ENCODE measurements at regions not wholly inside any gene's neighbourhood (a gene's known extent, or its start where the extent isn't known, plus 50 kb on each side); places are given as distances from the start of the nearest gene placed in this dataset.

GRCh38 chr1:218525451-218526197 is 180.5 kb downstream of the TGFB2 start:
- no peak for TF ChIP-seq Cebpa-rat (IDR thresholded peaks at IDR 0.05)
- H3K27me3 ChIP-seq, result no peaks in the 10 kb centered on the region
- H4K20me1 ChIP-seq, result no peaks in the 10 kb centered on the region
- H3K4me1 ChIP-seq, result no peaks in the 10 kb centered on the region
- H3K9me3 ChIP-seq, result no peaks in the 10 kb centered on the region
- H3K4me2 ChIP-seq, result no peak overlapping the region
- H3K4me3 ChIP-seq, result no peak overlapping the region
- H3K36me3 ChIP-seq, result no peaks in the 10 kb centered on the region
- no peak overlapping the region for H3K9ac ChIP-seq
- H3K27ac ChIP-seq, result no peak overlapping the region

- H4K20me1 ChIP-seq, result no peaks in the 10 kb centered on the region
- no peak overlapping the region for H3K4me2 ChIP-seq
- no peaks in the 10 kb centered on the region for H3K9me3 ChIP-seq
- no peaks in the 10 kb centered on the region for H3K36me3 ChIP-seq
- H3K27me3 ChIP-seq, result no peaks in the 10 kb centered on the region
- H3K4me3 ChIP-seq, result no peak overlapping the region
- H3K4me1 ChIP-seq, result no peaks in the 10 kb centered on the region
- no peak overlapping the region for H3K9ac ChIP-seq
- TF ChIP-seq Cebpa-rat (IDR thresholded peaks at IDR 0.05), result no peak
- H3K27ac ChIP-seq, result no peak overlapping the region
These were observed 181.1 kb downstream of the TGFB2 start for GRCh38 chr1:218526198-218526580.

GRCh38 chr1:218527737-218528136 is 182.6 kb downstream of the TGFB2 start:
- Histone ChIP-seq H3K4me3 (no peak overlapping the region), H3K4me1 (no peaks in the 10 kb centered on the region), H3K9ac (no peak overlapping the region), H3K9me3 (no peaks in the 10 kb centered on the region), H4K20me1 (no peaks in the 10 kb centered on the region), H3K27ac (no peak overlapping the region), H3K4me2 (no peak overlapping the region), H3K27me3 (no peaks in the 10 kb centered on the region), H3K36me3 (no peaks in the 10 kb centered on the region)
- no peak for TF ChIP-seq Cebpa-rat (IDR thresholded peaks at IDR 0.05)

- H3K4me1 ChIP-seq, result no peaks in the 10 kb centered on the region
- no peaks in the 10 kb centered on the region for H3K9me3 ChIP-seq
- H4K20me1 ChIP-seq, result no peaks in the 10 kb centered on the region
- no peak overlapping the region for H3K9ac ChIP-seq
- H3K4me3 ChIP-seq, result no peak overlapping the region
- no peaks in the 10 kb centered on the region for H3K27me3 ChIP-seq
- no peaks in the 10 kb centered on the region for H3K36me3 ChIP-seq
- no peak overlapping the region for H3K4me2 ChIP-seq
- TF ChIP-seq Cebpa-rat (IDR thresholded peaks at IDR 0.05), result no peak
- no peak overlapping the region for H3K27ac ChIP-seq
These were observed 184.6 kb downstream of the TGFB2 start for GRCh38 chr1:218529646-218530300.

- H4K20me1 ChIP-seq, result no peaks in the 10 kb centered on the region
- no peaks in the 10 kb centered on the region for H3K9me3 ChIP-seq
- no peak overlapping the region for H3K9ac ChIP-seq
- H3K4me1 ChIP-seq, result no peaks in the 10 kb centered on the region
- no peak for TF ChIP-seq Cebpa-rat (IDR thresholded peaks at IDR 0.05)
- no peaks in the 10 kb centered on the region for H3K36me3 ChIP-seq
- no peaks in the 10 kb centered on the region for H3K27me3 ChIP-seq
- no peak overlapping the region for H3K27ac ChIP-seq
- no peak overlapping the region for H3K4me2 ChIP-seq
- H3K4me3 ChIP-seq, result no peak overlapping the region
These were observed 186.8 kb downstream of the TGFB2 start for GRCh38 chr1:218531936-218532335.

GRCh38 chr1:218536296-218536986 is 191.3 kb downstream of the TGFB2 start:
- no peak overlapping the region for H3K4me3 ChIP-seq
- TF ChIP-seq Cebpa-rat (IDR thresholded peaks at IDR 0.05), result no peak
- H3K9ac ChIP-seq, result no peak overlapping the region
- no peaks in the 10 kb centered on the region for H3K36me3 ChIP-seq
- H3K4me1 ChIP-seq, result no peaks in the 10 kb centered on the region
- no peaks in the 10 kb centered on the region for H3K27me3 ChIP-seq
- H3K9me3 ChIP-seq, result no peaks in the 10 kb centered on the region
- no peak overlapping the region for H3K4me2 ChIP-seq
- H3K27ac ChIP-seq, result no peak overlapping the region
- H4K20me1 ChIP-seq, result no peaks in the 10 kb centered on the region

GRCh38 chr1:218537122-218537913 is 192.2 kb downstream of the TGFB2 start:
- Histone ChIP-seq H4K20me1 (no peaks in the 10 kb centered on the region), H3K4me2 (no peak overlapping the region), H3K9me3 (no peaks in the 10 kb centered on the region), H3K4me3 (no peak overlapping the region), H3K27me3 (no peaks in the 10 kb centered on the region), H3K27ac (no peak overlapping the region), H3K36me3 (no peaks in the 10 kb centered on the region), H3K9ac (no peak overlapping the region), H3K4me1 (no peaks in the 10 kb centered on the region)
- no peak for TF ChIP-seq Cebpa-rat (IDR thresholded peaks at IDR 0.05)

- Histone ChIP-seq H3K27ac (no peak overlapping the region), H3K27me3 (no peaks in the 10 kb centered on the region), H3K36me3 (no peaks in the 10 kb centered on the region), H4K20me1 (no peaks in the 10 kb centered on the region), H3K4me3 (no peak overlapping the region), H3K9ac (no peak overlapping the region), H3K4me1 (no peaks in the 10 kb centered on the region), H3K9me3 (no peaks in the 10 kb centered on the region), H3K4me2 (no peak overlapping the region)
- no peak for TF ChIP-seq Cebpa-rat (IDR thresholded peaks at IDR 0.05)
These were observed 193.2 kb downstream of the TGFB2 start for GRCh38 chr1:218538341-218538740.

GRCh38 chr1:218546314-218546713 is 201.2 kb downstream of the TGFB2 start:
- Histone ChIP-seq H3K27me3 (no peaks in the 10 kb centered on the region), H3K4me3 (no peak overlapping the region), H3K9me3 (no peaks in the 10 kb centered on the region), H3K4me2 (no peak overlapping the region), H3K36me3 (no peaks in the 10 kb centered on the region), H3K9ac (no peak overlapping the region), H3K4me1 (no peaks in the 10 kb centered on the region), H4K20me1 (no peaks in the 10 kb centered on the region), H3K27ac (no peak overlapping the region)
- no peak for TF ChIP-seq Cebpa-rat (IDR thresholded peaks at IDR 0.05)
